ENCODE measurements at regions not wholly inside any gene's neighbourhood (a gene's known extent, or its start where the extent isn't known, plus 50 kb on each side); places are given as distances from the start of the nearest gene placed in this dataset.
"Not testable (repeated sequence)": the region's sequence is repeated elsewhere in the genome, so short reads cannot be mapped to it uniquely, and the experiment has no call there.

- DNase-seq (no peak), ATAC-seq (peak in 1 of 2 donors; percentile 36)
- intact Hi-C loops (cut with DNase I): no loop called here
Measured at GRCh38 chr13:83515268-83516015, 366.8 kb downstream of the SLITRK1 start.

DNA sequence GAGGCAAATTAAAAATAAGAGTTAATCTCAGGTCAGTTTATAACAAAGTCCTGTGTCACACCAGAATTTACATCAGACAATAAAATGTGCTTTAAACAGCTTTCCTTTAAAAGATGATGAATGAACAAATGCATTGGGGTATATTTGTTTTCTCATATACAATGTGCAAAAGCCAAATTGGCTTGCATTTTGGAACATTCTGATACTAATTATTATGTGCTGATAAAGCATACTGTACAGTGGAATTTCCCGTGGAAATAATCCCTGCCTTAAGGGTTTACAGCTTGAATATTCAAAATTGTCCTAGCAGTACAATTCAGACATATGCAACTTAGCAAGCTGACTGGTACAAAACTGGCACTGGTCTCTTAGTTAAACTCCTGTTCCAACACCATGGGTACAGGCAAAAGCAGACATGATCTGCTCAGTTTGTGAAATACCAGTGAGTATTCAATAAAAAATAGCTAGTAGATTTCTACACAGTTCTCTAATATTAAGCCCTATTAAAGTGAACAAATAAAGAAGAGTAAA lies 373.4 kb downstream of the SLITRK1 start:
- DNase-seq (no peak), ATAC-seq (no peak)
- intact Hi-C loops (cut with DNase I): no loop called here

- ATAC-seq: no peak
- intact Hi-C loops (cut with DNase I): no loop called here
- no peak for DNase-seq
Measured at GRCh38 chr13:83503424-83503823, 378.9 kb downstream of the SLITRK1 start.

- no peak for ATAC-seq
- no peak for DNase-seq
- intact Hi-C loops (cut with DNase I): no loop called here
Measured at GRCh38 chr13:83499286-83499685, 383.0 kb downstream of the SLITRK1 start.

DNA sequence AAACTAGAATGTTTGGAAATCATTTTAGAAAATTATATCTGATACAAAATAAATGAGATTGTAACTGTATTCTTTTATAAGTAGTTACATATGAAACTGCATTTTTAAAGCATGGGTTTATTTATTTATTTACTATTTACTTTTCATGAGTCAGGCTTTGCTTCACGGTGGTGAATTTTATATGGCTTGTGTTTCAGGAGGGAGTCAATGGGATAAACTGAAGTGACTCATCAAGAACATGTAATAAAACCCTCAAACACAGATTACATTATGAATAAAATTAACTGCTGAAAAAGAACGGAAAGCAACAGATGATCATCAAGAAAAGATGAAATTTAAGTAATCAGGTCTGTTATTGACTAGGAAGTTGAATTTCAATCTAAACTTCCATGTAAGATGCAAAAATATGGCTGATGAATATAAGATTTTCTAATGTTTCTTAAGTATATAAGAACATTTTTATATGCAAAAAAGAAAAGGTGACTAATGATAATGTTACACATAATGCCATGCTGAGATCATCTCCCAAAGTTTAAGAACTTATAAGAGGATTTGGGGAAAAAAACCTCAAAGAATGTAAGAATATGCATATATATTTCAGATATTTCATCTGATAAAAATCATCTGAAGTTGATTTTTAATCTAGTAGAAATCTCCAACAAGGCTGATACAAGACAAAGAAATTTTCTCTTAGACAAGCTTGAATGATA lies 383.6 kb downstream of the SLITRK1 start:
- ATAC-seq: no peak
- DNase-seq: no peak
- intact Hi-C loops (cut with DNase I): no loop called here

DNA sequence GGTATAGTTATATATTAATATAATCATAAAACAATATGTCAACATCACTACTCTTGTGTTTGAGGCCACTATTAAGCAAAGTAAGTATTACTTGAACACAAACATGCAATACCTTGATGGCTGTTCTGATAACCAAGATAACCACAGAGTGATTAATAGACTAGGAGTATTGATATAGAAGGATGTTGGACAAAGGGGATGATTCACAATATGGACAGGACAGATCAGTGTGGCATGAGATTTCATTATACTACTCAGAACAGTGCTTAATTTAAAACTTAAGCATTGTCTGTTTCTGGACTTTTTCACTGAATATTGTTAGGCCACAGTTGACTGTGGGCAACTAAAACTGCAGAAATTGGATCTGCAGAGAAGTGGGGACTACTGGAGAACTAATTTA lies 384.2 kb downstream of the SLITRK1 start:
- intact Hi-C loops (cut with DNase I): no loop called here
- no peak for ATAC-seq
- DNase-seq: no peak

DNA sequence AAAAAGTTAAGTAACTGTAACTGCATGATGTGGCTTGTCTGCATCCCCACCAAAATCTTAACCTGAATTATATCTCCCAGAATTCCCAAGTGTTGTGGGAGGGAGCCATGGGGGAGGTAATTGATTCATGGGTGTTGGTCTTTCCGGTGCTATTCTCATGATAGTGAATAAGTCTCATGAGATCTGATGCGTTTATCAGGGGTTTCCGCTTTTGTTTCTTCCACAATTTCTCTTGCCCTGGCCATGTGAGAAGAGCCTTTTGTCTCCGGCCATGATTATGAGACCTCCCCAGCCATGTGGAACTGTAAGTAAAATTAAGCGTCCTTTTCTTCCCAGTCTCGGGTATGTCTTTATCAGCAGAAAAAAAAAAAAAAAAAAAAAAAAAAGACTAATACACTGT lies 385.8 kb downstream of the SLITRK1 start:
- ATAC-seq (no peak), DNase-seq (no peak)
- intact Hi-C loops (cut with DNase I): no loop called here

- ATAC-seq (no peak), DNase-seq (no peak)
- intact Hi-C loops (cut with DNase I): no loop called here
Measured at GRCh38 chr13:83485101-83485500, 397.2 kb downstream of the SLITRK1 start.

DNA sequence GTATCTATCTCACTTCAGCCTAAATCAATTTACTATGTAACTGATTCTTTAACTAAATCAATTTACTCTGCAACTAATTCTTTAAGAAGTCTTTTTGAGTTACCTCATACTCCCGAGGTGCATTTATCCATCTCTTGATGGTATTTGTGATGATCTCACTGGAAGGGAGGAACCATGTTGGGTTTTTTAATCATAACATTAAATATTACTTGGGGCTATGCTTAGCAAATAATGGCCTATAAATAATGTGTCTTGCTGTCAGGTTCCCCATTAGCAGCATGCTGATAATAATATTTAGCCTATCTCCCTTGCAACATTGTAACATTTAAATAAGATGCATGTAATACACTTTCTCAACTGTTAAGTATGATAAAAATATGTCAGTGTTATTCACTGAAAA lies 411.3 kb downstream of the SLITRK1 start:
- ATAC-seq (no peak), DNase-seq (no peak)
- intact Hi-C loops (cut with DNase I): no loop called here

- no peak for ATAC-seq
- no peak for DNase-seq
- intact Hi-C loops (cut with DNase I): no loop called here
Measured at GRCh38 chr13:83470133-83470797, 412.0 kb downstream of the SLITRK1 start.

DNA sequence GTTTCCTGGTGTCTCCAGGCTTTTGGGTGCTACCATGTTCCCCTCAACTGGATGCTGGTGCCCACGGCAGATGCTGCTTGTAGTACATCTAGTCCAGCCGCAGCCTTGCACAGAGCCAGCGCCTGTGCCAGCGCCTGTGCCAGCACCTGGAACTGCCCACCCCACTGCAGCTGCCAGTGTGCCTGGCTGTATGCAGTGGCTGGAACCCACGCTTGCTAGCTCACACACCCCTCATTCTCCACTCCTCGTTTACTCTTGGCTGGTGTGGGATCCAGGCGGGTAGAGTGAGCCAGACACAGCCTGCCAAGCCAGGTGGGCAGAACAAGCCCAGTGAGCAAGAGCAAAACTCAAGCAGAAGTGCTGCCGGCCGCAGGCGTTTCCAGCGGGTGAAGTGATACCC lies 428.6 kb downstream of the SLITRK1 start:
- DNase-seq: no peak
- intact Hi-C loops (cut with DNase I): no loop called here
- no peak for ATAC-seq

- no peak for ATAC-seq
- intact Hi-C loops (cut with DNase I): no loop called here
- DNase-seq: no peak
Measured at GRCh38 chr13:83453300-83453699, 429.0 kb downstream of the SLITRK1 start.

- intact Hi-C loops (cut with DNase I): no loop called here
- ATAC-seq (no peak), DNase-seq (no peak)
Measured at GRCh38 chr13:83452292-83452950, 429.9 kb downstream of the SLITRK1 start.

GRCh38 chr13:83450591-83450990 lies 431.7 kb downstream of the SLITRK1 start:
- ATAC-seq: no peak
- no peak for DNase-seq
- intact Hi-C loops (cut with DNase I): no loop called here

GRCh38 chr13:83449668-83450395 lies 432.4 kb downstream of the SLITRK1 start:
- ATAC-seq (peak in 1 of 2 donors; percentile 61), DNase-seq (no peak)
- intact Hi-C loops (cut with DNase I): no loop called here

DNA sequence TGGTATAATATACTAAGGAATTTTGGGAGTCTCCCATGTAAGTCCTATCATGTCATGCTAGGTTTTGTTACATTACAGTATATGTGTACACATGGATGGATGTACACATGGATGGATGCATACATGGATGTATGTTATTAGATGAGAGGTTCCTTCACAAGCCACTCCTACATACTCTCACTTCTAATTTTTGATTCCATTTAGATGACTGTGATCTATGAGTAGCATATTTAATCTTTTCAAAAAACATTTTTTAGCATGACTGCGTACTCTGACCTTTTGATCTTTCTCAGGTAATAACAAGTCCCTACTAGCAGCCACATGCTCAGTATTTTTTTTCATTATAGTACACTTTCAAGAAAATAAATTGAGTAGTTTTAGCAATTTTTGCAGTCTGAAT lies 441.8 kb downstream of the SLITRK1 start:
- intact Hi-C loops (cut with DNase I): no loop called here
- no peak for ATAC-seq
- DNase-seq: no peak

- DNase-seq; ATAC-seq; intact Hi-C loops (cut with DNase I): not testable (repeated sequence)
Measured at GRCh38 chr13:83439464-83439863, 442.8 kb downstream of the SLITRK1 start.

- no peak for ATAC-seq
- no peak for DNase-seq
- intact Hi-C loops (cut with DNase I): loop anchor here in 1 of 2 donors (2.0 kb wide), 1 partner anchor 31 kb away; no protein-coding TSS in a partner anchor
Measured at GRCh38 chr13:83423861-83424260, 458.4 kb downstream of the SLITRK1 start.

DNA sequence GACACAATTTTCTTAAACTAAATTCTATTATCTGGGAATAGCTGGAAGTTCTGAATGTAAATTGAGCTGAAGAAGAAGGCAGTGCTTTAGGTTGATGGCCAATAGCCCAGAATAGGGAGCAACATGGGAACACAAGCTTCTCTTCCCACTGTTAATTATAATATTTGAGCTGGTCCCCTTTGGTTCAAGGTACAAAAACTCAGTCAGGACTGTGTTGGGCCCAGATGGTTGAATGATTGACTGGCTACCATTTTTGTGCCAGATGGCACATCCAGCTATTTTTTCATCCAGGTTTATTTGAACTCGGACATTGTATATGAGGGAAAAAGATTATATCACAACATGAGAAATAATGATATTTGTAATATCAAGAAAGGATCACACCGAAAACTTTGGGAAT lies 458.9 kb downstream of the SLITRK1 start:
- ATAC-seq: no peak
- no peak for DNase-seq
- intact Hi-C loops (cut with DNase I): no loop called here
